ENCODE measurements at regions not wholly inside any gene's neighbourhood (a gene's known extent, or its start where the extent isn't known, plus 50 kb on each side); places are given as distances from the start of the nearest gene placed in this dataset.

- TF ChIP-seq CTCF (IDR thresholded peaks at IDR 0.05), result no peak
- TF ChIP-seq POLR2A (IDR thresholded peaks at IDR 0.05), result no peak
- TF ChIP-seq POLR2AphosphoS5 (IDR thresholded peaks at IDR 0.05; ENCODE audit: insufficient read depth in 1 of 2, low read depth in 1 of 2), result no peak
Observed at GRCh38 chr21:24369746-24370145, 1237.5 kb downstream of the MRPL39 start.

All from vagina (tissue), 2 donors.